Limb (tissue), 2 donors: ENCODE measurements at regions not wholly inside any gene's neighbourhood (a gene's known extent, or its start where the extent isn't known, plus 50 kb on each side); places are given as distances from the start of the nearest gene placed in this dataset.
"Not testable (repeated sequence)": the region's sequence is repeated elsewhere in the genome, so short reads cannot be mapped to it uniquely, and the experiment has no call there.

Experiments used
- DNase-seq, 2 donors: peaks; one replicate each; pipeline ENCODE4 v3.0.0-alpha.2; 2016; ENCODE audit errors: extremely low spot score in 2 of 2

DNA sequence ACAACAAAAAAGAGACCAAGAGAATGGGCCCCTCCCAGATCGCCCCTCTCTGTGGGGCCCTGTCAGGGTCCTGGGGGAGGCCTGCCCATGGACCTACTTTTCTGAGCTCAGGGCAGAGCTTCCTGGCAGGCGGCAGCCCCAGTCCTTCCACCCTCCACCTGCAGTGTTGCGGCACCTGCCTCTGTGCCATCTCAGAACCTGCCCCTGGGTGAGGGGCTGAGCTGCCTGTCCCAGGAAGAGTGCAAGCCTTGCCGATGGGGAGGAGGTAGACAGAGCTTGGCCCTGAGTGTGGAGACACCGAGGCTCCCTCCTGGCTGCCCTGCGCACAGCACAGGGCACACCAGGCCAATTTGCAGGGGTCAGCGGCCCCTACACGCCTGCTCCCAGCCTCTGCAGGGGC lies 67.5 kb downstream of the UNCX start:
- no peak for DNase-seq

DNA sequence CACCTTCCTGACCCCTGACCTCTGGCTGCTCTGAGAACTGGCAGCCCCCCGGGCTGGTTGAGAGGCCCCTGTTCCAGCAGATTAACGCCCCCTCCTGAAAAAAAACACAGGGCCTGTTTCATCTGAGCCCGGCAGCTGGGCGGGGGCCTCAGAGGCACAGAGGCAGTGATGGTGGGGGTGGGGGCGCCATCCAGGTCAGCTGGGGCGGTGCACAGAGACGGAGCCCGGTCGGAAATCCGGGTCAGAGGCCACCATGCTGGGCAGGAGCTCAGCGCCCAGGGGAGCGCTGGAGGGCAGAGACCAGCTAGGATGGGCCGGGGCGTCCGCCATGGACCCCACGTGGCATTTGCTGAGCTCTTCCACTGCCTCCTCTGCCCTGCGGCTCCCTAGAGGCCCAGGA lies 68.0 kb downstream of the UNCX start:
- DNase-seq = no peak

DNA sequence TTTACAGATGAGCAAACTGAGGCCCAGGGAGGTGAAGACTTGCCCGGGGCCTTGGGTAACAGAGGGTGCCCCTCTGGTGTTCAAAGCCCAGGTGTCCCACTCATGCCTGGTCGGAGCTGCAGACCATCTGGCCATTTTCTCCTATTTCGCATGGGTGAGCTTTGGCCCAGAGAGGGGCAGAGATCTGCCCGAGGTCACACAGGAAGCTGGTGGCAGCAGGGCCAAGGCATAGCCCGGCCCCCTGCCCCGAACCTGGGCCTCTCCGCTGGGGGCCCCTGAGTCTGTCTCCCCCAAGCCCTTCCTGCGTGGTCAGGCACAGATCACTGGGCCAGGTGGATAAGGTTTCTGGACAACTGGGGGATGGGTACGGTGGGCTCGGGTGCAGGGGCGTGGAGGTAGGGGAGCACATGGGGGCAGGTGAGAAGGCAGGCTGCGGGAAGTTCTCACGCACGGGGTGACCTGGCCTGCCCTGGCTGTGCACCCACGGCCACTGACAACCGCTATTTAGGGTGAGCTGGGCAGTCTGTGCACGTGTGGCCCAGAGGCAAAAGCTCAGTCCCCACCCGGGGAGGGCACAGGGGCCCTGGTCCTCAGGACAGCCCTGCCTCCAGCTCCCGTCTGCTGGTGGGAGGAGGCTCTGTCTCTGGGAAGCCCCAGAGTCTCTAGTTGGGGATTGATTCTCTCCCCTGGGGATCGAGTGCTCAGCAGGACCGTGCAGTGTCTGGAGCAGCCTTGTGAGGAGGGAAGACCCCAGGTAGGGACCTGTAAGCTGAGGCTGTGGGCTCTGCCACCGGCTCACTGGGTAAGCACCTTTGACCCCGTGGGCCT lies 68.6 kb downstream of the UNCX start:
- DNase-seq = no peak

DNA sequence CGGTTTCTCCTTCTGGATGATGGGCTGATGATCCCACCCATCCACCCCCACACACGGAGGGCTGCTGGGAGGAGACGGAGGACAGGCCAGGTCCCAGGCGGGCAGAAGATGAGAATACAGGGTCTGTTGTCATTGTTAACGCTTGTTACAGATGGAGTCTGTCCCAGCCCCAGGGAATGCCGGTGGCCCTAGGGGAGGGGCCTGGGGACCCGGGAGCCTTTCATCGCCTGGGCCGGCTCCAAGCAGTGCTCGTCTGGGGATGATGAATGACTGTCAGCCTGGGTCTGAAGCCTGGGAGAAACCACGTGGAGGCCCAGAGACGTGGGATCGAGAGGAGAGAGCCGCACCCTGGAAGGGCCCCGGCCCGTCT lies 69.2 kb downstream of the UNCX start:
- DNase-seq = no peak

DNA sequence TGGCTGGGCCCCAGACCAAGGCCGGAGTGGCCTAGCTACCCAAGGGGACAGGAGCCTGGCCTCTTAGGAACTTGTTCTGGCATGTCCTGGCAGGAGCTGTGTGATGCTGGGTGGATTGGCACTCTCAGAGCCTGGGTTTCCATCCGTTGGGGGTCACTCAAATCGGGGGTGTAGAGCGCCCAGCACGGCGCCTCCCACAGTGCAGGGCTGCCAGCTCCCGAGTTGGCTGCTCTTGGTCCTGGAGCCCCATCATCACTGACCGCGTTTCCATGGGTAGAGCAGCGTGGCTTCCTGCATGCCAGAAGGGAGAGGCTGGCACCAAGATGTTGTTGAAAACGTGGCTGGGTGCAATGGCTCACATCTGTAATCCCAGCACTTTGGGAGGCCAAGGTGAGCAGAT lies 70.3 kb downstream of the UNCX start:
- DNase-seq = no peak

DNA sequence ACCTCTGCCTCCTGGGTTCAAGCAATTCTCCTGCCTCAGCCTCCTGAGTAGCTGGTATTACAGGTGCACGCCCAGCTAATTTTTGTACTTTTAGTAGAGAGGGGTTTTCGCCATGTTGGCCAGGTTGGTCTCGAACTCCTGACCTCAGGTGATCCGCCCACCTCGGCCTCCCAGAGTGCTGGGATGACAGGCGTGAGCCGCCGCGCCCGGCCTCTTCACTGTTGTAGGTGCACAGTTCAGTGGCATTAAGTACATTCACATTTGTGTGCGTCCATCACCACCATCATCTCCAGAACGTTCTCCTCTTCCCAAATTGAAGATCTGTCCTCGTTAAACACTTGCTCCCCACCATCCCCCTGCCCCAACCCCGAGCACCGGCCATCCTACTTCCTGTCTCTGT lies 71.3 kb downstream of the UNCX start:
- DNase-seq = not testable (repeated sequence)

DNA sequence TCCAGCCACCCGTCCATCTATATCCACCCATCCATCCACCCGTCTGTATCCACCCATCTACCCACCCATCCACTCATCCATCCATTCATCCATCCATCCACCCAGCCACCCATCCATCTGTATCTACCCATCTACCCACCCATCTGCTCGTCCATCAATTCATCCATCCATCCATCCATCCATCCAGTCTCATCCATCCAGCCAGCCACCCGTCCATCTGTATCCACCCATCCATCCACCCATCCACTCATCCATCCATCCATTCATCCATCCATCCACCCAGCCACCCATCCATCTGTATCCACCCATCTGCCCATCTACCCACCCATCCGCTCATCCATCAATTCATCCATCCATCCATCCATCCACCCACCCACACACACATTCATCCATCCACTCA lies 73.2 kb downstream of the UNCX start:
- no peak for DNase-seq

DNA sequence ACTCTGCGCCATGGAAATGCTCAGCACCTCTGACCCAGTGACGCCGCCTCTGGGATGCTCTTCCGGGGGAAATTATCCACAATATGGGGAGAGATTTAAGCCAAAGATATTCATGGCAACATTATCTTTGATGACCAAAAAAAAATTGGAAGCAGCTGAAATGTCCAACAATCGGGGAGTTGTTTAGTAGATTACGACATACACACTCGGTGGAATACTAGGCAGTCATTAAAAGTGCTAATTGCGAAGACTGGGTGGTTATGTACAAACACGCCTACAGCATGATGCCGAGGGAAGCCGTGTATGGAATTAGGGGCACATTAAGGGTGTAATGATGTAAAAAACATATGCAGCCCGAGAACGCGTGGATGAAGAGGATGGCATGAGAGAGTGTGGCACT lies 75.2 kb downstream of the UNCX start:
- DNase-seq = no peak

DNA sequence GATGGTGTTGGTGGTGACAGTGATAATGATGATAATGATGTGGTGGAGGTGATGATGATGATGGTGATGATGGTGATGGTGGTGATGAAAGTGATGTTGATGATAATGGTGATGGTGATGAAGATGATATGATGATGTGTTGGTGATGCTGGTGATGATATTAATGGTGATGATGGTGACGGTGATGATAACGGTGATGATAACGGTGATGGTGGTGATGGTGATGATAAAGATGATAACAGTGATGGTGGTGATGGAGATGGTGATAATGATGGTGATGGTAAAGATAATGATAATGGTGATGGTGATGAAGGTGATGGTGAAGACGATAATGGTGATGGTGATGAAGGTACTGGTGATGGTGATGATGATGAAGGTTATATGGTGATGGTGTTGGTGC lies 76.6 kb downstream of the UNCX start:
- no peak for DNase-seq

DNA sequence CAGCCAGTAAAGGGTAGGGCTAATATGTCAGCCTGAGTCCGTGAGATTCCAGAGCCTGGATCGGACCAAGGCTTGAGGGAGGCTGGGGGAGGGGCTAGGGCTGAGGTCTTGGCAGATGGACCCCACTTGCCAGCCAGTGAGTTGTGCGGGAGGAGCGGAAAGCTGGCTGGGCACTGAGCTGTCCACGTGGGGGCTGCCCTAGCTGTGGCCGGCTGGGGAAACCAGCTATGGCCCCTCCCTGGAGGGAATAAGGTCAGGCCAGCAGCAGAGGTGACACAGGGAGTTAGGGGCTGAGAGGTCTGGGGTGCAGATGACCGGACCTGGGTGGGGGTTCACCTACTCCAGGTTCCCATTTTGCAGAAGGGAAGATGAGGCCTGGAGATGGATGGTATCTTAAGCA lies 77.3 kb downstream of the UNCX start:
- DNase-seq = no peak

DNA sequence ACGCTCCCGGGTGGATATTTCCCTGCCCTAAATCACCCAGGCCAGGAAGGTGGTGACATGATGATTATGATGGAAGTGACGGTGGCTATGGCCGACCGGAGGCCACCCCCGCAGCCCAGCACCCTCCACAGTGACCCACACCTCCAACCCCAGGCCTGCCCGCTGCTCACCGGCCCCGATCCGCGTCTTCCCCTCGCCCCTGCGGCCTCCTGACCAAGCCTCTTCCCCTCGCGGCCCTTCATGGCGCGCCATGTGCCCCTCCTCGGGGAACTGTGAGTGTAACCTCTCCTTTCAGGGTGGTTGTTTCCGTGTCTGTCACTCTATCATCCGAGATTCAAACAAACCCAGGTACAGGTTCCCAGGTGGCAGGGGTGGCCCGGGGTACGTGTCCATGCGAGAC lies 78.3 kb downstream of the UNCX start:
- DNase-seq = no peak

DNA sequence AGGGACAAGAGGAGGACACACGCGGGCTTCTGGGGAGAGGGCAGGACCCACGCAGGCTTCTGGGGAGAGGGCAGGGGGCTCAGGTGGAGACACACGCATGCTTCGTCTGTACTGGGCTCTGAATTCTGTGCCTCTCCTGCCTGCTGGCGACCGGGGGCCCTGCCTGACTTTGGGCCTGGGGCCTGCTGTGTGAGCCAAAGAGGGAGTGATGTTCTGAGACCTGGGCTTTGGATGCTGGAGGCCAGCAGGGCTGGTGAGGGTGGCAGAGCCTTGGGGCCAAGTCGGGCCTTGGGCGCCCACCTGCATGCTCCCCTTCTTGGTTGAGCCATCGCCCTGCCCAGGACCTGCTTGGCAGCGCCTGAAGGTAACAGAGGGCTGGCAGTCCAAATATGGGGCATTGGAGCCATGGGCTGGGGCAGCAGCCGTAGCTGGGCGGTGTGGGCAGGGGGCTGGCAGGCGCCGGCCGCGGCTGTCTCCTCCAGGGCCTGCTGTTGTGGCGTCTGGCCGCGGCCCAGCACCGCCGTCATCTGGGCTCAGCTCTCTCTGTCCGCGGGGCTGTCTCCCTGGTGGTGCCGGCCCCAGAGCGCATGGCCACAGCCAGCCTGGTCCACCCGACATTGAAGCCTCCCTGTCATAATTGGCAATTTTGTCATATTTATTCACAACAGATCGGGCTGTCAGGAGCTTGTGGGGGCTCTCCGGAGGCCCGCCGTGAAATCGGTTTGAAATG lies 78.9 kb downstream of the UNCX start:
- DNase-seq = peak in 1 of 2 donors; percentile 59

DNA sequence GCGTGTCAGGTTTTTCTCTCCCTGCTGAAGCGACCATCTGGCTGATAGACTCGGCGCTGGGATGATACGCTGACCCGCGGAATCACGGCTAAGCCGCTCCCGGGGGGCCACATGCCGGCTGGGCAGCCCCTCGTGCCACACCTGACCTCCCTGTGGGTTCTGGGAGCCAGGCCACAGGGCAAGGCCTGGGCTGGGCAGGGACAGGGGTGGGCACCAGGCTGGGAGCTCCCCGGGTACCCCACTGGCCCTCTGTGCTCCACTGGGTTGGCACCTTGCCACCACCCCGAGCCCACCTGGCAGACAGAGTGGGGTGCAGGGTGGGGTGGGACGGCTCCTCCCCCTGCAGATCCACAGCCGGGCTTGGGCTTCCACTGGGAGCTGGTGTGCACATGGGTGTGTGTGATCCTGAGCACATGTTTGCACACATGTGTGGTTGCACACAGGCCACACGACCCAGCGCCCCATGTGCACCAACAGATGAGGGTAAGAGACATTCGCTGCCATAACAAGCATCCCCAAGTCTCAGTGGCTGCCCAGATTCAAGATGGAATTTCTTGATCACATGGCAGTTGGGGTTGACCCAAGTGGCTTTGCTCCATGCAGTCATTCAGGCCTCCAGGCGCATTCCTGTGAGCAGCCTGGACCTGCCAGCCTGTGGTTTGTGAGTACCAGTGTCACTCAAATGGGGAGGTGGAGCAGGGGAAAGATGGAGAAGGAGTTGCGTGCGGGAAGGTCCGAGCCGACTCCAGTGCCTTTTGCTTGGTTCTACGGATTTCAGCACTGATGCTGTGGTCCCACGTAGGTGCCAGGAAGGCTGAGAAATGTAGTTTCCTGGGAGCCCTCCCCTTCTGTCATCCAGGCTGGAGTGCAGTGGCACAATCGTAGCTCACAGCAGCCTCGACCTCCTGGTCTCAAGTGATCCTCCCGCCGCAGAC lies 79.7 kb downstream of the UNCX start:
- peak in 1 of 2 donors; percentile 44 for DNase-seq

DNA sequence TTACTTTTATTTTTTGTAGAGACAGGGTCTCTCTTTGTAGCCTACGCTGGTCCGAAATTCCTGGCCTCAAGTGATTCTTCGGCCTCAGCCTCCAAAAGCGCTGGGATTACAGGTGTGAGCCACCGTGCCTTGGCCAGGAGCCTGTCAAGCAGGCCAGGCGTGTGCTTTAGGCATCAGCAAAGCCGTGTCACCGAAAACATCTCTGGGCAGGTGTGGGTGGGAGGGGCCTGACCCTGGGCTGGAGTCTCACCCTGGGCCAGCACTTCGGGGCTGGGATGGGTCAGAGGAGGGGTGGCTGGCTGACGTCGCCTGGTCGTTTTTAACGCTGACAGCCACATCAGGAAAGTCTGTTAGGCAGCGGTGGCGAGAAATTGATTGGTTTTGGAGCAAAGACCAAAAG lies 80.9 kb downstream of the UNCX start:
- DNase-seq = no peak

DNA sequence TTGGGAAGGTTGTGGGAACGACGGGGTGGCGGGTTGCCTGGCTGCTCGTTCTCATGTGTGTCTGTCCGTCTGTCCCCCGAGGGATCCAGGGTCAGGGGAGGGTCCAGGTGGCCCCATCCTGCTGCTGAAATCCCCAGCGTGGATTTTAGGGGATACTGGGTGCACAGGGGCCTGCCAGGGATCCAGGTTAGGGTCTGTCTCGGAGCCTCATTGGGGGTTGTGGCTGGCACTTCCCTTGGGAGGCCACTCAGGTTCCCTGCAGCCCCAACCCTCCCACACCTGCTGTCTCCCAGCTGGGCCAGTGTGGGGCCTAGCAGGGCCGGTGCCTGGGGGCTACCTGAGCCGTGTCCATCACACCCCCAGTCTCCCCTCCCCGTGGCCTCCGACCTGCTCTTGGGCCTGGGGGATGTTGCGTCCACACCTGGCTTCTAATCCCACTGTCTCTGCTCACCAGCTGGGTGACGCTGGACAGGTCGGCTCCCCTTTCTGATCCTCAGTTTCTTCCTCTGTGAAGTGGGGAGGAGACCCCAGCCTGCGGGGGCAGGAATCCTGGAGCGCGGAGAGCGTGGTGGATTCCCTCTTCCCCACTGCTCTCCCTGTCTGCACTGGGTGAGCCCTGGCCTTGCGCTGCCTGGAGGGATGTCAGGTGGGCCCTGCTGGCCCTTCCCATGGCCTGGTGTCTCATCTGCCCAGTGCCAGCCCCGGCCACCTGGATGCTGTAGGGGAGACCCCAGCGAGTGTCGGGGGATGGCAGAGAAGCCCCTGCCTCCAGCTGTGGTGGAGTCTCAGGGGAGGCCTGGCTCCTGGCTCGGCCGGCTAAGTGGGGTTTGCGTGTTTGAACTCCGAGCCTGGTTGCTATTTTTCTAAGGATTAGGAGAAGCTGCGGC lies 81.6 kb downstream of the UNCX start:
- DNase-seq = no peak

DNA sequence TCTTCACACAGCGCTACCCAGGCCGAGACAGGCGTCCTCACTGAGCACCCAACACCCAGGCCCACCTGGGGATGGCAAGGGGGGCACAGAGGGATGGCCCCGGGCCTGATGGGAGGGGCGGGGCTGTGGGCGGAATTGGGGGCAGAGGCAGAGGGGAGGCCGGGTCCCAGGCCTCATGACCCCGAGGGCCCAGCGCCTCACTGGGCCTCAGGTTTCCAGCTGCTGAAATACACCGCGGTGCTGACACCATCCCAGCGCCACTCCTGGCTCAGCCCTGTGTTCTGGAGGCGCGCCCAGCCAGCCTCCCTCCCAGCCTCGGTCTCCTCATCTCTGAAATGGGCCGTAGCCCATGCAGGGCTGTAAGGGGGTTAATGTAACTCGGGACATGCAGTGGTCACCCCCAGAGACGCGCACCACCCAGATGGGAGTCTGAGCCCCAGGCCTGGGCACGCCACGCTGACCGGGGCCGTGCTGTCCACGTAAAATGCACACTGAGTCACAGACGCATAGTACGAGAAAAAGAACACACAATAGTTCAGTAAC lies 82.3 kb downstream of the UNCX start:
- no peak for DNase-seq

DNA sequence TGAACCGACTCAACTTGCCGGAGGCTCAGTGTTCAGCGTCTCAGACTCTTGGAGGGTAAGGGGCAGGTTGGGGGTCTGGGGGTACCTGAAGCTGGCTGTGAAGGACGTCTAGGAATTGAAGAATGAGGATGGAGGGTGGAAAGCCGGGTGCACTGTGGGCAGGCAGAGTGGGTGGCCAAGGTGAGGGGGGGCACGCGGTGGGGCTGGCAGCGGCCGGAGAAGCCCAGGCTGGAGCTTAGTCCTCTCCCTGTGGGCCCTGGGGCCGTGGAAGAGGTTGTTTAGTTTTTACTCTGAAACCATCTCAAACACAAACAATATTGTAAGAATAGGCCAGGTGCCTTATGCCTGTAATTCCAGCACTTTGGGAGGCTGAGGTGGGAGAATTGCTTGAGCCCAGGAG lies 83.4 kb downstream of the UNCX start:
- no peak for DNase-seq

DNA sequence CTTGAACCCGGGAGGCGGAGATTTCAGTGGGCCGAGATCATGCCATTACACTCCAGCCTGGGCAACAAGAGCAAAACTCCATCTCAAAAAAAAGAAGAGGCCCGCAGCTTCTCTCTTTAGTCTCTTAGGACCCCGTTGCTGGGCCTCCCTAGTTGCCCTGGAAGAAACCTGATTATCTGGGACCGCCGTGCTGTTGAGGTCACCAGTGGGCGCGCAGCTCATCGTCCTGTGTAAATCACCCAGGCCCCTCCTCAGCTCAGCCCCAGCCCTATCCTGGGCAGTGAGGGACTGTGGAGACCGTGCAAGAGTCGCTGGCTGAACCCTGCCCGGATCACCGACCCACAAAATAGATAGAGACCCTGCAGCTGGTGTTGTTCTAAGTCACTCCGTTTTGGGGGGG lies 85.0 kb downstream of the UNCX start:
- no peak for DNase-seq

DNA sequence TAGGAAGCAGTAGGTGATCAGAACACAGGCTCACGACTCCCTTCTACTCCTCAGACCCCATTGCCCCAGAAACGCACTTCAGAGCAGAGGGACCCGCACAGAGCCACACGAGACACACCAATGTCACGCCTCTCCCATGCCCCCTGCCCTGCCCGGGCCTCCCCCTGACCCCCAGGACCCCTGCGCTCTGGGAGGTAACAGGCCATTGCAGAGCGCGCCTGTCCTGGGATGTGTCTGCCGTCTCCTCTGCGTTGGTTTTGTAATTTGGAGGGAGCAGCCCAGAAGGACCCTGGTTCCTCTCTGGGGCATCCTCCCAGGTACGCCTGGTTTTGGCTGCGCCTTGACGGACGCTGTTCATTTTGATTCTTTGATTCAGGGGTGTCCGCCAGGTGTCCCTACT lies 85.4 kb downstream of the UNCX start:
- no peak for DNase-seq

DNA sequence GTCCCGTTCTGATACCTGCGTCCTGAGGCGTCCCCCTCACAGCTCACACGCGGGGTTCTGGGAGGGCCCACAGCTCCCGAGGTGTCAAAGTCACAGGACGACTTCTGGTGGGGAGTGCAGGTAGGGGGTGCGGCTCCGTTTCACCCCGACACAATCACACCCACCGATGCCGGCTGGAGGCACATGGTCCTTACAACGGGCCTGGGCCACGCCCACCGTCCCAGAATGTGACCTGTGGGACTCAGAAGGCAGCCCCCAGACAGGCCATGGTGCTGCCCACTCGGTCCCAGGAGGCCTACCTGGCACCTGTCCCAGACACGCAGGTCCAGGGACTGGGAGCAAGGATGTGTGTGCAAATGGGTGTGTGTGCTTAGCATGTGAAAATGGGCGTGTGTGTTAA lies 86.0 kb downstream of the UNCX start:
- no peak for DNase-seq
